ENCODE measurements at regions not wholly inside any gene's neighbourhood (a gene's known extent, or its start where the extent isn't known, plus 50 kb on each side); places are given as distances from the start of the nearest gene placed in this dataset.

DNA sequence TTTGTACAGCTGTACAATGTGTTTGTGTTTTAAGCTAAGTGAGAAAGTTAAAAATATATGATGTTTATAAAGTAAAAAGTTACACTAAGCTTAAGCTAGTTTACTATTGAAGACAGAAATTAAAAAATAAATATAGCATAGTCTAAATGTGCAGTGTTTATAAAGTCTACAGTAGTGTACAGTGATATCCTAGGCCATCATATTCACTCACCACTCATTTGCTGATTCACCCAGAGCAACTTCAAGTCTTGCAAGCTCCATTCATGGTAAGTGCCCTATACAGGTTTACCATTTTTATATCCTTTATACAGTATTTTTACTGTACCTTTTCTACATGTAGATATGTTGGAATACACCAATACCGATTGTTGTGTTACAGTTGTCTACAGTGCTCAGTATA is 553.2 kb upstream of the TBL1XR1 start:
- ATAC-seq = no peak

- ATAC-seq = no peak
Observed at GRCh38 chr3:177751770-177752169, 554.5 kb upstream of the TBL1XR1 start.

- ATAC-seq = no peak
Observed at GRCh38 chr3:177752831-177753230, 555.5 kb upstream of the TBL1XR1 start.

GRCh38 chr3:177753451-177754155 is 556.3 kb upstream of the TBL1XR1 start:
- ATAC-seq = no peak

GRCh38 chr3:177754508-177754921 is 557.2 kb upstream of the TBL1XR1 start:
- ATAC-seq = no peak

- ATAC-seq = no peak
Observed at GRCh38 chr3:177758126-177758525, 560.8 kb upstream of the TBL1XR1 start.

GRCh38 chr3:177760803-177761202 is 563.5 kb upstream of the TBL1XR1 start:
- ATAC-seq = no peak

DNA sequence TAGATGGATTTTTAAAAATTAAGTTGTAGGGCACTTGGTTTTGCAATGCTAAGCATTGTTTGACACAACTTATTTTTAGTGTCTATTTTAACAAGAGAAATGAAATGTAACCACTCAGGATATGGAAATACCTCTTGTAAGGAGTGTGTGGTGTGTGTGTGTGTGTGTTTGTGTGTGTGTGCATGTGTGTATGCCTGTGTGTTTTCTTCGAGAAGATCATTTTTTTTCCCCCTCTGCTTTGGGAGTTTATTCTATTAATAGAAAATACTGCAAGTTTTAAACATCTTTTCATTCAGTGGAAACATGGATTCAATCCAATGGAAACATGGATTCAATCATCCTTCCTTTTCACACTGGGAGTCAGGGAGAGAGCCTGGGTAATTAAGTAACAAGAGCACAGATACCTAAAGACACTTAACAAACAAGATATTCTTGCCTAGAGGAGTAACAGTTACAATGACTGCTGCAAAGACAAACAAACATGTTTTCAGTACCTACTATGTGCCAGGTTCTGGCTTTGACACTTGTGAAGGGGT is 567.2 kb upstream of the TBL1XR1 start:
- no peak for ATAC-seq

DNA sequence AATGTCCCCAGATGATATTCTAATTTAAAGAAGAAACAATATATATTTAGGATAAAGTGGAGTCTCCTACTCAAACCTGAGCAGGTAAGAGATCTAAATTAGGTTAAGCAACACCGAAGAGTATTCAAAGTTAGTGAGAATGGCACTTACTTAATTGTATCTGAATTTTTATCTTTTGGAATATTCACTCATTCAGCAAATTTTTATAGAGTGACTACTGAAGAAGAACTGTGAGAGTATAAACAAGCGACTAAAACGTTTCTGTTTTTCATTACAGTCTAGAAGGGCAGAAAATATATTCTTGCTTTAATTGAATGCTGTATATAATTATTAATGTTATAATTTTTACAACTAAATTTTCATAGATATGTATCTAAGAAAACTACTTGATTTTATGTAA is 567.7 kb upstream of the TBL1XR1 start:
- ATAC-seq = no peak

- ATAC-seq = no peak
Observed at GRCh38 chr3:177770383-177771230, 573.3 kb upstream of the TBL1XR1 start.

DNA sequence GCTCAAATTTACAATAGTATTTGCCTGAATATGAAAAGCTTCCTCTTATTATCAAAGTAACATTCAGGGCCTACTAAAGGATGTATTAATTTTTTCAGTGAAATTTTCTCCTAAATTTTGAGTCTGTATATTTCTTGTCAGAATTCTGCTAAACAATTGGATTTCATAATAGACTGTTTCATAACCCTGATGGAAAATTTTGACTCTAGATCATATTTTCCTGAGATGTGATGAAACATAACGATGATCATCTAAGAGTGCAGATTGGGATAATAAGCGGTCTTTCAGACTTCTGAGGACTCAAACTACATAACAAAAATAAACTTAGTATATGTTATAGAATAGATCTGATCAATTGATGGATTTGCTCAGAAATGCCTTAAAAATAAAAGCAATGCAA is 574.5 kb upstream of the TBL1XR1 start:
- ATAC-seq = no peak

DNA sequence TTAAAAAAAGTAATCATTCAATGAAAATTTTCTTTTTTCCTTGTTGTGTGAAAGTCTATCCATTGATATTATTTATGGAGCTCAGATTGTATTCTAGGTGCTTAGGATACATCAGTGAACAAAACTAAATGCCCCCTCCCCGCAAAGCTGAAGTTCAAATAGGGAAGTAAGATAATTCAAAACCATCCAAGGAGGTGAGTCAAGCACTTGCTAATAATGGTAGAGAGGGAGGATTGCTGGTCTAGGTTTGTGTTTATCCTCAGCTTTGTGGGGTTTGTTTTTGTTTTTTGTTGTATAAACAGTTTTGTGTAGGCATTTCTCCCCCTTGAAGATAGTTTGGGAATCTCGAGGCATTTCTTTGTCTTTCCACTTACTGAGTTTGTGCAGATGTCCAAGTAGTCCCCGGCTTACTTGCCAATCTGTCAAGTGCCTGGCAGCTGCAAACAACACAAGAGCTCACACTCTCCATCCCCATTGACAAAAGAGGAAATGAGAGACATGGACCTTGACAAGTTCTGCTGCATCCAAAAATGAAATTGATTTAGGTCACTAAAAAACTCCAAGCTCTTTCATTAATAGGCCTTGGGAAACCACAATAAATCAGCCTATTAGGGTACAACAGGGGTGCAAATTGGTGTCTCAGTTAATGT is 575.8 kb upstream of the TBL1XR1 start:
- ATAC-seq = no peak

DNA sequence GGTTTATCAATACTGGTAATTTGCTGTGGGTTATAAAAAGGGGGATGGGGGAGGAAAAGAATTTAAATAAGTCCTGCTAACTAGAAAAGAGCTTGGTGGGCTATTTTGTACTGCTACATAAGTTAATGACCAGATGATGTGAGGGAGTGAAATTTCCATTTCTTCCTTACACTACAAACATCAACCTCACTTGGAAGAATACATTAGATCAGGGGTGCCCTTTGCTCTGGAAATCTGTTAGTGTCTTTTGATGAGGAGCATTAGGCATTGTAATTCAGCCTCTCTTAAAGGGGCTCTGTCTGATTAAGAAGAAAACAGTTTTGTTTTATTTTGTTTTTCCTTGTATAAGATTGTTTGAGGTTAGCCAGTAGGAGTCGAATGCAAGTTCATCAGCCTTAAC is 576.4 kb upstream of the TBL1XR1 start:
- ATAC-seq = no peak

DNA sequence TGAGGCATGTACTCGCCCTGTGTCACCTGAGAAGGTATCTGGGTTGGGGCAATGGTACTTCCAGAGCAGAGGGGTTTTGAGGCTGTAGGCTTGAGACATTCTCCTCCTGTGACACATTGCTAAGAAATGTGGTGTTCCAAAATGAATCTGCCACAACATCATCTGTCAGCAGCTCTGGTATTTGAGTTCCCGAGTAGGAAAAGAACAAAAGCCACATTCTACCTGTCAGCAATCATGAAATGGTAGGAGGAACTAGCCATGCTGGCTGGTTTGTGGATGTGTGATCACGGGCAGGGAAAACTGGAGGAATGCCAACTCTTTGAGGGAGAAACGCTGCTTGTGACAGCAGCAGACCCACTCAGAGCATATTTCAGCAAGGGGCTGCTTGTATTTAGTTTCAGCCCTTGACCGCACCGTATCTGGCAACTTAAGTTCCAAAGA is 579.4 kb upstream of the TBL1XR1 start:
- peak; percentile 22 for ATAC-seq

DNA sequence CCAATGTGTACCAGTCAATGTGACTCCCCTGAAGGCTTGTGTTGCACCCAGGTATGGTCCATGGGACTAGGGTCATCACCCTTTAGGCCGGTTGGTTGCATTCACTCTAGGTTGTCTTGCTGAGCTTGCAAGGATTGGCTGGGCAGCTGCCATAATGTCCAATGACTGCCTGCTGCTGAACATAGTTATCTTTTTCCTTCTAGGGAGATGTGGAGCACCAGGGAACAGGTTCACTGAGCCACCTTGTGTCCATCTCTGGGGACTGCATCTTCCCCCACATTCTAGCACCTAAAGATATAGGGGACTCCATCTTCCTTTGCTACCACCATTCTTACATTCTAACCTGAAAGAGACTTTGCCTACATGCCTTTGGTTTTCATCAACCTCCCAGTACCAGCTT is 580.4 kb upstream of the TBL1XR1 start:
- peak; percentile 82 for ATAC-seq

GRCh38 chr3:177778633-177779032 is 581.4 kb upstream of the TBL1XR1 start:
- no peak for ATAC-seq

DNA sequence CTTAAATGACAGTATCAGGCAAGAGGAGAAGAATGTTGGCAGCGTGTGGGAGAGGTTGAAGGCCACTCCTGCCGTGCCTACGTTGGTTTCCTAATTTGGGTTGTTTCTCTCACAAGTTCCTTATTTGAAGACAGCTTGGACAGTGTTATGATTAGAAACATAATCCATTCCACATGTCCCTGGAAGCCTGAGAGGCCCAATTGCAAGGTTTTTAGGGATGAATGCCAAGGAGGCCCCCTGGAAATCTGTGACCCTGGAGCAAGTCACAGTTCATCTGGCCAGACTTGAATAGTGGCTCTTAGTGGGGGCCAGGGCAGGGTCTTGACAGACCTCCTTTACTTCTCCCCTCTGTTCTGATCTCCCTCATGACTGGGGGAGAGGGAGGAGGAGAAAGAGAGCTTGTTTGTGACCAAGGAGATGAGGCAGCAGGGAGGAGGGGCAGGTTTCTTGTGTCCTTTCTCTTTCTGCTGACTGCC is 584.4 kb upstream of the TBL1XR1 start:
- ATAC-seq = no peak

DNA sequence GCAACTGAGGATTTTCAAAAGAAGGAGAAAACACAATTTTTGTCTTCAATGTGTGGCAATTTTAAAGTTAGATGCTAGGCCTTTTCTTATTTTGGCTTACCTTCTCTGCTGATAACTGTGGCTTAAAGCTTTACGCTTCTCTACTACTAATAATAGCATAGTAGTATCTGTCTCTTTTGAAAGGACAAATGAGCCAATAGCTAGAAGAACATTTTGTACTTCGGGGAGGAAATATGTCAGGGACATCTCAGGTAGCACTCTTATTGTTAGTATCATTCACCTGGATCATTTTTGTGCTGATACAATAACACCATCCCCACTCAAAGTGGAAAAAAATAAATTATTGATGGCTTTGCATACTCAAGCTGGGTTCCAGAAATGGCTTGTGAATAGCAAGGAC is 586.1 kb upstream of the TBL1XR1 start:
- no peak for ATAC-seq

DNA sequence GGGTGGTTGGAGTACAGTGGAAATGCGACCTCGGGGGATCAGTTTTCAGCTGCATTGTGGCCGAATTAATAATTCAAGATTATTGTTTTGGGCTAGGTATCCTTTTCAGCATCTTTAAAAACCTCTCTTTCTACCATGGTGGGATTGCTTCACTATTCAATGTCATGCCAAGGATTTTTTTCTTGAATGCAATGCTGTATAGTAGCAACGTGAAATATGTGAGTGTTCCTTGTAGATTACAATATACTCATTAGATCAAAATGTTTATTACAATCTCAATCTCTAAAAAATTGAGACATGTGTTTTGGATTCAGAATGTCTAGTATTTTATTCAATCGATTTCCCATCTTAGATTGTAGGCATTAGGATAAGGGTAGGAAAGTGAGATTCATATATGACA is 586.5 kb upstream of the TBL1XR1 start:
- no peak for ATAC-seq

- no peak for ATAC-seq
Observed at GRCh38 chr3:177787279-177788041, 590.2 kb upstream of the TBL1XR1 start.

DNA sequence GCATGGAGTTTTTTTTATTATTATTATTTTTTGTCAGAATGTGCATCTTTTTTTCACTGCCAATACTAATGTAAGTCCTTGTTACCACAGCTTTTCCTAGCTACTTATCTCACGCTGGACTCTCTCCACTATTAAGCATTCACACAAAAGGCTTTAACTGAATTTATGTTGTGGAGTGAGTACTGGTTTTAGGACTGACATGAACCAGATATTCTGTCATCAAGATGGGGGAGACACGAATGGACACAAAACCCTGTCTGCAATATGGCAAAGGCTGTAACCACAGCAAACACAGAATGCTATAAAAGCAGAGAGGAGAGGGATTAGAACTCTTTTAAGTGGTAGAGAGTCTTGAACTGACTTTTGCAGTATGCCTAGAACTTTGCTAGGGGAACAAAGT is 592.2 kb upstream of the TBL1XR1 start:
- ATAC-seq = no peak

- ATAC-seq = no peak
Observed at GRCh38 chr3:177792311-177793030, 595.2 kb upstream of the TBL1XR1 start.
